ENCODE measurements at regions not wholly inside any gene's neighbourhood (a gene's known extent, or its start where the extent isn't known, plus 50 kb on each side); places are given as distances from the start of the nearest gene placed in this dataset.

DNA sequence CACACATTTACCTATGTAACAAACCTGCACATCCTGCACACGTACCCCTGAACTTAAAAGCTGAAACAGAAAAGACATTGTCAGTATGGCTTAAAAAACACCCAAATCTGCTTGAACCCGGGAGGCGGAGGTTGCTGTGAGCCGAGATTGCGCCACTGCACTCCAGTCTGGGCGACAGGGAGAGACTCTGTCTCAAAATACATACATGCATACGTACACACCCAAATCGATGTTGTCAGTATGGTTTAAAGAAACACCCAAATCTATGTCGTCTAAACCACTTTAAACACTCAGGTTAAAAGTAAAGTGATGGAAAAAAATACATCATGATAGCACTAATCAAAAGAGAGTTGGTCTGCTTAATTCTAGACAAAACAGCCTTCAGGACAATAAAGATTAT lies 257.5 kb downstream of the RPRM start:
- Histone ChIP-seq H3K4me1 (ENCODE audit: control insufficient read depth, low read length) (no peaks in the 10 kb centered on the region), H3K79me2 (ENCODE audit: control insufficient read depth, low read length) (no peaks in the 10 kb centered on the region), H3F3A (ENCODE audit: control insufficient read depth, insufficient read depth) (no peaks in the 10 kb centered on the region), H3K36me3 (ENCODE audit: control insufficient read depth, low read length) (no peaks in the 10 kb centered on the region), H3K9me2 (replicated peaks; ENCODE audit: control insufficient read depth, low read length) (no peaks in the 10 kb centered on the region), H3K4me3 (ENCODE audit: low read length) (no peak overlapping the region), H4K20me1 (ENCODE audit: control insufficient read depth, insufficient read depth, low read depth, low read length) (no peaks in the 10 kb centered on the region), H3K27ac (ENCODE audit: low read depth, low read length) (no peak overlapping the region), H3K27me3 (ENCODE audit: control insufficient read depth, low read length) (no peaks in the 10 kb centered on the region), H3K9me3 (ENCODE audit: control insufficient read depth, insufficient read depth, low read length) (peaks cover 13% of the 10 kb centered on the region; the same call in 1 of the 2 replicates), H3K4me2 (ENCODE audit: low read length) (no peak overlapping the region)
- no peak for TF ChIP-seq EZH2phosphoT487 (IDR thresholded peaks at IDR 0.05; ENCODE audit: borderline replicate concordance, low read length)
- no peak for TF ChIP-seq CTCF (IDR thresholded peaks at IDR 0.05; ENCODE audit: low read depth, low read length, poor library complexity, severe bottlenecking)

DNA sequence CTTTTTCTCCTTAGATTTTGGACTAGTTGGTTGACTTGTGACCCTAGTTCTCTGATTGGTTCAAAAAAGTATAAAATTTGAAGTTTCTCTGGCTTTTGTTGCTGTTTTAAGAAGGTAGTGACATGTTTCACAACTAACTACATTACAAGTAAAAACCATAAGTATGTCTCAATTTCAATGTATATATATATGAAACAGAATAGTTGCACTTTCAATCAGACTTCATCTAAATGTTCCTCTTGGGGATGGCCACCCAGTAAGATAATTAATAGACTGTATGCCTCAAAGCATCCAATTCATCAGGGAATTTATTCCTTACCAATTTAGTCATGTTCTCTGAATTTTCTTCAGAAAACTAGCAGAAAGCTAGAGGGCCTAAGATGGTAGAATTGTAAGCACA lies 259.7 kb downstream of the RPRM start:
- Histone ChIP-seq H4K20me1 (ENCODE audit: control insufficient read depth, insufficient read depth, low read depth, low read length) (no peaks in the 10 kb centered on the region), H3K79me2 (ENCODE audit: control insufficient read depth, low read length) (no peaks in the 10 kb centered on the region), H3F3A (ENCODE audit: control insufficient read depth, insufficient read depth) (no peaks in the 10 kb centered on the region), H3K36me3 (ENCODE audit: control insufficient read depth, low read length) (no peaks in the 10 kb centered on the region), H3K4me2 (ENCODE audit: low read length) (no peak overlapping the region), H3K9me2 (replicated peaks; ENCODE audit: control insufficient read depth, low read length) (no peaks in the 10 kb centered on the region), H3K4me3 (ENCODE audit: low read length) (no peak overlapping the region), H3K4me1 (ENCODE audit: control insufficient read depth, low read length) (no peaks in the 10 kb centered on the region), H3K27me3 (ENCODE audit: control insufficient read depth, low read length) (no peaks in the 10 kb centered on the region), H3K27ac (ENCODE audit: low read depth, low read length) (no peak overlapping the region), H3K9me3 (ENCODE audit: control insufficient read depth, insufficient read depth, low read length) (peaks cover 13% of the 10 kb centered on the region; the same call in 1 of the 2 replicates)
- TF ChIP-seq EZH2phosphoT487 (IDR thresholded peaks at IDR 0.05; ENCODE audit: borderline replicate concordance, low read length) (no peak), CTCF (IDR thresholded peaks at IDR 0.05; ENCODE audit: low read depth, low read length, poor library complexity, severe bottlenecking) (no peak)

DNA sequence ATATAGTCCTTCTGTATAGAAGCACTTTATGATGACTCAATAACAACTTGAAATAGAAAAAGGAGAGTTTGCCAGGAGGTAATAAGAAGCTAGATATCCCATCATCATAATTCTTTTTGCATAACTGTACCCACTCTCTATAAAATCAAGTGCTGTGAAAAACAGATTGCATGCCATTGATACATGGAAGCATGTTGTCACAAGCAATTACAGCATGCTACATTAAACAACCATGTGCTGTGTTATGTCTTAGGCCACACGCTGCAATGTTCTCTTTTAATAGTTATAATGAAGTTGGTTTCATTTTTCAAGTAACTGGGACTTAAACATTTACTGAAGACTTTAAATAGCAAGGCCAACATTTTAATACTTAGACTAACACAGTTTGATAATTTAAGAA lies 264.2 kb downstream of the RPRM start:
- Histone ChIP-seq H3K9me3 (ENCODE audit: control insufficient read depth, insufficient read depth, low read length) (no peaks in the 10 kb centered on the region), H3K4me3 (ENCODE audit: low read length) (no peak overlapping the region), H3K27me3 (ENCODE audit: control insufficient read depth, low read length) (no peaks in the 10 kb centered on the region), H3K4me1 (ENCODE audit: control insufficient read depth, low read length) (no peaks in the 10 kb centered on the region), H3K9me2 (replicated peaks; ENCODE audit: control insufficient read depth, low read length) (no peaks in the 10 kb centered on the region; the same call in 1 of the 2 replicates), H3K36me3 (ENCODE audit: control insufficient read depth, low read length) (no peaks in the 10 kb centered on the region), H4K20me1 (ENCODE audit: control insufficient read depth, insufficient read depth, low read depth, low read length) (no peaks in the 10 kb centered on the region), H3F3A (ENCODE audit: control insufficient read depth, insufficient read depth) (no peaks in the 10 kb centered on the region), H3K79me2 (ENCODE audit: control insufficient read depth, low read length) (no peaks in the 10 kb centered on the region), H3K27ac (ENCODE audit: low read depth, low read length) (no peak overlapping the region), H3K4me2 (ENCODE audit: low read length) (no peak overlapping the region)
- no peak for TF ChIP-seq EZH2phosphoT487 (IDR thresholded peaks at IDR 0.05; ENCODE audit: borderline replicate concordance, low read length)
- no peak for TF ChIP-seq CTCF (IDR thresholded peaks at IDR 0.05; ENCODE audit: low read depth, low read length, poor library complexity, severe bottlenecking)

- no peak overlapping the region for H3K4me3 ChIP-seq (ENCODE audit: low read length)
- no peak overlapping the region for H3K4me2 ChIP-seq (ENCODE audit: low read length)
- H3F3A ChIP-seq (ENCODE audit: control insufficient read depth, insufficient read depth): no peaks in the 10 kb centered on the region
- H3K9me3 ChIP-seq (ENCODE audit: control insufficient read depth, insufficient read depth, low read length): no peaks in the 10 kb centered on the region
- TF ChIP-seq EZH2phosphoT487 (IDR thresholded peaks at IDR 0.05; ENCODE audit: borderline replicate concordance, low read length): no peak
- TF ChIP-seq CTCF (IDR thresholded peaks at IDR 0.05; ENCODE audit: low read depth, low read length, poor library complexity, severe bottlenecking): no peak
- no peaks in the 10 kb centered on the region for H3K36me3 ChIP-seq (ENCODE audit: control insufficient read depth, low read length)
- no peak overlapping the region for H3K27ac ChIP-seq (ENCODE audit: low read depth, low read length)
- no peaks in the 10 kb centered on the region for H3K79me2 ChIP-seq (ENCODE audit: control insufficient read depth, low read length)
- H4K20me1 ChIP-seq (ENCODE audit: control insufficient read depth, insufficient read depth, low read depth, low read length): no peaks in the 10 kb centered on the region
- no peaks in the 10 kb centered on the region for H3K4me1 ChIP-seq (ENCODE audit: control insufficient read depth, low read length)
- no peaks in the 10 kb centered on the region for H3K27me3 ChIP-seq (ENCODE audit: control insufficient read depth, low read length)
- H3K9me2 ChIP-seq (replicated peaks; ENCODE audit: control insufficient read depth, low read length): no peaks in the 10 kb centered on the region; the same call in 1 of the 2 replicates
Measured at GRCh38 chr2:153213022-153213421, 265.5 kb downstream of the RPRM start.

Data from DOHH2 (cell line).